HepG2 (cell line): ENCODE measurements at regions not wholly inside any gene's neighbourhood (a gene's known extent, or its start where the extent isn't known, plus 50 kb on each side); places are given as distances from the start of the nearest gene placed in this dataset.

ENCODE experiments used
- ATAC-seq: fragments of 200-7000 bp; cut with Tn5 transposase; 3 replicates; pipeline ENCODE4 v1.9.1; 2020; ENCODE audit warnings: mild to moderate bottlenecking, moderate library complexity
- BruUV-seq: library from RNA; stranded (reverse); fragments of 400-500 nt; replicated peaks from 2 replicates; lab custom pipeline; 2021; lab: Mats Ljungman, UMichigan
- CTCF ChIA-PET: fragments of 300-600 bp; formaldehyde crosslinking; extraction: SDS; loops from one replicate; lab custom pipeline; 2021; ENCODE audit warnings: low total read pairs, inconsistent platforms, low intra/inter-chr PET ratio; lab: Yijun Ruan, JAX
- POLR2A ChIA-PET: fragments of 350-600 bp; sonication (Branson Sonifier 250); formaldehyde crosslinking; loops from one replicate; lab custom pipeline; 2020; ENCODE audit warnings: antibody characterized with exemption, inconsistent platforms; lab: Yijun Ruan, JAX
- DNase-seq: peaks from one replicate; pipeline ENCODE4 v3.0.0-alpha.2; 2015; ENCODE audit warnings: low spot score
- FAIRE-seq: peaks from 3 replicates; lab custom pipeline; 2011; peaks lifted over from hg19 to GRCh38; lab: Jason Lieb, UNC
- H2AFZ ChIP-seq: one replicate; pipeline ENCODE4 v1.6.1; 2011; ENCODE audit warnings: low read length, inconsistent platforms
- H3K27ac ChIP-seq: fragments of 300-600 bp; 3 replicates; pipeline ENCODE4 v1.8.0; 2011; ENCODE audit warnings: mixed run types, mild to moderate bottlenecking, mixed read lengths, low read length, inconsistent platforms; ENCODE audit not compliant: insufficient read depth; ENCODE audit errors: extremely low read length
- H3K27me3 ChIP-seq, 2 experiments: fragments of 200-600 bp in 1 of 2; 2 replicates in 1 of 2; 3 replicates in 1 of 2; pipeline versions ENCODE4 v1.6.0 to v1.8.0; 2011; ENCODE audit warnings: low read length in 2 of 2, mild to moderate bottlenecking in 2 of 2, moderate library complexity in 2 of 2, inconsistent platforms in 1 of 2; ENCODE audit not compliant: insufficient read depth in 2 of 2, control insufficient read depth in 1 of 2
- H3K36me3 ChIP-seq, 2 experiments: fragments of 200-600 bp in 1 of 2; replicated peaks in 1 of 2; 2 replicates in 1 of 2; 3 replicates in 1 of 2; pipeline versions ENCODE4 v1.5.1 to v1.8.0; 2011; ENCODE audit warnings: low read length in 2 of 2, inconsistent platforms in 1 of 2; ENCODE audit not compliant: insufficient read depth in 2 of 2, control insufficient read depth in 1 of 2
- H3K4me1 ChIP-seq: 2 replicates; pipeline ENCODE4 v1.5.1; 2012; ENCODE audit warnings: low read length, inconsistent platforms; ENCODE audit not compliant: insufficient read depth
- H3K4me2 ChIP-seq: 2 replicates; pipeline ENCODE4 v1.6.0; 2011; ENCODE audit warnings: low read depth, low read length, inconsistent platforms
- H3K4me3 ChIP-seq, 3 experiments: fragments of 200-600 bp in 1 of 3; sonication (generic), shearing (Covaris generic) in 1 of 3; replicated peaks in 1 of 3; 2 replicates each; pipeline ENCODE4 v1.5.1; 2011 to 2016; ENCODE audit warnings: low read length in 3 of 3, inconsistent platforms in 2 of 3, low read depth in 2 of 3, mild to moderate bottlenecking in 2 of 3, control low read depth in 1 of 3, mixed read lengths in 1 of 3; ENCODE audit not compliant: insufficient read depth in 1 of 3
- H3K79me2 ChIP-seq: one replicate; pipeline ENCODE4 v1.6.1; 2011; ENCODE audit warnings: low read length, inconsistent platforms; ENCODE audit not compliant: insufficient read depth
- H3K9ac ChIP-seq: 2 replicates; pipeline ENCODE4 v1.6.0; 2011; ENCODE audit warnings: mild to moderate bottlenecking, low read depth, low read length, inconsistent platforms; ENCODE audit not compliant: insufficient read depth
- H3K9me3 ChIP-seq: 2 replicates; pipeline ENCODE4 v1.5.1; 2012; ENCODE audit warnings: mild to moderate bottlenecking, low read length
- H4K20me1 ChIP-seq: 2 replicates; pipeline ENCODE4 v1.6.0; 2011; ENCODE audit warnings: inconsistent platforms, mild to moderate bottlenecking, low read length, moderate library complexity; ENCODE audit not compliant: insufficient read depth
- E2F5 ChIP-seq: sonication (generic); formaldehyde crosslinking; conservative IDR thresholded peaks from 2 replicates; pipeline ENCODE4 v1.4.0; 2020; ENCODE audit warnings: missing genetic modification reagents
- GMEB1 ChIP-seq: sonication (generic); formaldehyde crosslinking; IDR thresholded peaks from 2 replicates; pipeline ENCODE4 v1.5.1; 2020; ENCODE audit warnings: missing genetic modification reagents, mild to moderate bottlenecking, borderline replicate concordance
- MAFK ChIP-seq, 2 experiments: IDR thresholded peaks in 1 of 2; conservative IDR thresholded peaks in 1 of 2; 2 replicates each; pipeline ENCODE4 v1.6.1; 2011; ENCODE audit warnings: improper control_type of control experiment in 2 of 2, low read length in 2 of 2
- NCOA1 ChIP-seq: sonication (generic); formaldehyde crosslinking; IDR thresholded peaks from 2 replicates; pipeline ENCODE4 v1.9.0; 2021; ENCODE audit warnings: missing genetic modification reagents
- RFX3 ChIP-seq: IDR thresholded peaks from 2 replicates; pipeline ENCODE4 v1.6.1; 2016; ENCODE audit warnings: missing biosample characterization, missing genetic modification reagents
- RFXAP ChIP-seq: sonication (generic); formaldehyde crosslinking; IDR thresholded peaks from 2 replicates; pipeline ENCODE4 v1.4.0; 2020; ENCODE audit warnings: missing genetic modification reagents, borderline replicate concordance
- SKIL ChIP-seq: sonication (generic); formaldehyde crosslinking; IDR thresholded peaks from 2 replicates; pipeline ENCODE4 v1.8.0; 2022; ENCODE audit warnings: missing genetic modification reagents, mild to moderate bottlenecking, moderate library complexity, borderline replicate concordance
- SPEN ChIP-seq: sonication (generic); formaldehyde crosslinking; IDR thresholded peaks from 2 replicates; pipeline ENCODE4 v1.5.1; 2020; ENCODE audit warnings: low read depth, mild to moderate bottlenecking, missing genetic modification reagents
- TCF12 ChIP-seq, 2 experiments: fragments of 450-650 bp in 1 of 2; sonication (generic) in 1 of 2; formaldehyde crosslinking in 1 of 2; IDR thresholded peaks; 2 replicates each; pipeline versions ENCODE4 v1.6.1 to v1.8.0; 2017 to 2022; ENCODE audit warnings: antibody characterized with exemption in 1 of 2, mild to moderate bottlenecking in 1 of 2, missing genetic modification reagents in 1 of 2, moderate library complexity in 1 of 2
- ZFP37 ChIP-seq: sonication (generic); formaldehyde crosslinking; IDR thresholded peaks from 2 replicates; pipeline ENCODE4 v1.4.0; 2020; ENCODE audit warnings: missing genetic modification reagents, borderline replicate concordance
- ZKSCAN8 ChIP-seq: IDR thresholded peaks from 2 replicates; pipeline ENCODE4 v1.6.1; 2016; ENCODE audit warnings: borderline replicate concordance, missing genetic modification reagents, missing compliant biosample characterization
- ZNF253 ChIP-seq: sonication (generic); formaldehyde crosslinking; IDR thresholded peaks from 2 replicates; pipeline ENCODE4 v1.8.0; 2022; ENCODE audit warnings: mild to moderate bottlenecking, missing genetic modification reagents, borderline replicate concordance
- WGBS: methylation state at CpG from one replicate; pipeline ENCODE4 v1.1.6; 2017; ENCODE audit warnings: low lambda C conversion rate; 5-methylcytosine and 5-hydroxymethylcytosine counted together
- in situ Hi-C: cut with HindIII; loops from 2 replicates; pipeline ENCODE4 v1.10.0; 2017; ENCODE audit warnings: low pct_unique_long_range_greater_than_20kb; ENCODE audit not compliant: extremely low pct_ligation_motif_present
- intact Hi-C: fragments of 100-400 bp; cut with micrococcal nuclease; formaldehyde crosslinking; loops from one replicate; pipeline ENCODE4 v1.10.0; 2022; ENCODE audit not compliant: unreplicated experiment
- TF ChIP-seq, protein P1 (sequence below), 2 experiments: sonication (generic) in 1 of 2; formaldehyde crosslinking in 1 of 2; IDR thresholded peaks; 2 replicates each; pipeline versions ENCODE4 v1.4.0 to v1.6.1; 2016 to 2020; ENCODE audit warnings: borderline replicate concordance in 1 of 2, low read depth in 1 of 2, mild to moderate bottlenecking in 1 of 2, missing genetic modification reagents in 1 of 2
- TF ChIP-seq, protein P2 (sequence below): IDR thresholded peaks from 2 replicates; pipeline ENCODE4 v1.6.1; 2016; ENCODE audit warnings: missing genetic modification reagents, missing compliant biosample characterization

DNA sequence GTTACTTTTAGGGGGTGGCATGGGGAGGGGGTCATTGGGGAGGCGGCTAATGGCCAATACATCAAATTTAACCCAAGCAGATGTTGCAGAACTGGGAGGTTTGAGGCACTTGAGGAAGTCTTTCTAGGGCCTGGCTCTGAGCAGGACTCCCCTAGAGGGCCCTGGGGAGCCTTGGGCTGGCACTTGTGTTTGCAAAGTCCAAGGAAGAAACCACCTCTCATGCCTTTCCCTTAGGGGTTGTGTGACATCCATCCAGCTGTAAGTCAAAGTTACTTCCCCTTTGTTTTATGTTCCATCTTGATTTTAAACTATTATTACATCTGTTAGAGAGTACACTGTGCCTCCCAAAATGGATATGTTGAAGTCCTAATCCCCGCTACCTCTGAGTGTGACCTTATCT is 159.9 kb downstream of the KATNAL1 start:
- peaks cover 1 to 10% of the 10 kb centered on the region in 2 experiments; a peak in 2 of 5 replicates for H3K27me3 ChIP-seq
- in situ Hi-C loops = no loop called here
- no peak for FAIRE-seq
- H3K9me3 ChIP-seq = no peaks in the 10 kb centered on the region
- DNase-seq = no peak
- BruUV-seq = no TSS peak
- no peaks in the 10 kb centered on the region for H4K20me1 ChIP-seq
- H3K4me1 ChIP-seq = no peaks in the 10 kb centered on the region
- ATAC-seq = no peak
- no peak overlapping the region for H3K4me3 ChIP-seq
- no peak overlapping the region for H3K27ac ChIP-seq
- POLR2A ChIA-PET = no interaction called here
- no peak overlapping the region for H3K9ac ChIP-seq
- no peaks in the 10 kb centered on the region for H3K36me3 ChIP-seq
- 50% methylated on average over 2 of the region's 2 CpGs for WGBS
- no peaks in the 10 kb centered on the region for H3K79me2 ChIP-seq
- no peak overlapping the region for H2AFZ ChIP-seq
- intact Hi-C loops = no loop called here
- no peak overlapping the region for H3K4me2 ChIP-seq
- CTCF ChIA-PET = no interaction called here
- TF ChIP-seq E2F5 (CRISPR knock-in tag) (no peak), RFX3 (no peak), NCOA1 (no peak), ZNF253 (CRISPR knock-in tag) (no peak), SPEN (CRISPR knock-in tag) (no peak), MAFK (conservative IDR thresholded peaks at IDR 0.05 in 1 of 2, IDR thresholded peaks at IDR 0.05 in 1 of 2; ENCODE audit: low read length in 2 of 2) (no peak), TCF12 (IDR thresholded peaks at IDR 0.05) (no peak), TCF12 (CRISPR knock-in tag; IDR thresholded peaks at IDR 0.05) (no peak), ZKSCAN8 (CRISPR knock-in tag) (no peak), SKIL (no peak), GMEB1 (no peak), RFXAP (no peak), ZFP37 (CRISPR knock-in tag) (no peak)
- TF ChIP-seq, protein P1, sequence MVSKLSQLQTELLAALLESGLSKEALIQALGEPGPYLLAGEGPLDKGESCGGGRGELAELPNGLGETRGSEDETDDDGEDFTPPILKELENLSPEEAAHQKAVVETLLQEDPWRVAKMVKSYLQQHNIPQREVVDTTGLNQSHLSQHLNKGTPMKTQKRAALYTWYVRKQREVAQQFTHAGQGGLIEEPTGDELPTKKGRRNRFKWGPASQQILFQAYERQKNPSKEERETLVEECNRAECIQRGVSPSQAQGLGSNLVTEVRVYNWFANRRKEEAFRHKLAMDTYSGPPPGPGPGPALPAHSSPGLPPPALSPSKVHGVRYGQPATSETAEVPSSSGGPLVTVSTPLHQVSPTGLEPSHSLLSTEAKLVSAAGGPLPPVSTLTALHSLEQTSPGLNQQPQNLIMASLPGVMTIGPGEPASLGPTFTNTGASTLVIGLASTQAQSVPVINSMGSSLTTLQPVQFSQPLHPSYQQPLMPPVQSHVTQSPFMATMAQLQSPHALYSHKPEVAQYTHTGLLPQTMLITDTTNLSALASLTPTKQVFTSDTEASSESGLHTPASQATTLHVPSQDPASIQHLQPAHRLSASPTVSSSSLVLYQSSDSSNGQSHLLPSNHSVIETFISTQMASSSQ (IDR thresholded peaks at IDR 0.05; ENCODE audit: low read depth) = no peak
- TF ChIP-seq, protein P1 (CRISPR knock-in tag; IDR thresholded peaks at IDR 0.05; ENCODE audit: borderline replicate concordance) = no peak
- TF ChIP-seq, protein P2, sequence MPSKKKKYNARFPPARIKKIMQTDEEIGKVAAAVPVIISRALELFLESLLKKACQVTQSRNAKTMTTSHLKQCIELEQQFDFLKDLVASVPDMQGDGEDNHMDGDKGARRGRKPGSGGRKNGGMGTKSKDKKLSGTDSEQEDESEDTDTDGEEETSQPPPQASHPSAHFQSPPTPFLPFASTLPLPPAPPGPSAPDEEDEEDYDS (CRISPR knock-in tag) = no peak
